Activated B cell treated with CpG ODN at 0.5 μM for 24 hours (primary cell): ENCODE measurements at regions not wholly inside any gene's neighbourhood (a gene's known extent, or its start where the extent isn't known, plus 50 kb on each side); places are given as distances from the start of the nearest gene placed in this dataset.
"Not testable (repeated sequence)": the region's sequence is repeated elsewhere in the genome, so short reads cannot be mapped to it uniquely, and the experiment has no call there.

Source experiments
- ATAC-seq: fragments of 200-7000 bp; cut with Tn5 transposase; one replicate; pipeline ENCODE4 v1.10.0; 2021; ENCODE audit warnings: low read depth, mild to moderate bottlenecking, moderate library complexity
- CTCF ChIA-PET: fragments of 350-600 bp; sonication (Branson Sonifier 250); formaldehyde crosslinking; loops from one replicate; lab custom pipeline; 2021; ENCODE audit warnings: antibody characterized with exemption; lab: Charles Lee
- POLR2A ChIA-PET: fragments of 350-600 bp; sonication (Branson Sonifier 250); formaldehyde crosslinking; loops from one replicate; lab custom pipeline; 2021; ENCODE audit warnings: antibody characterized with exemption; lab: Charles Lee
- DNase-seq: peaks from one replicate; pipeline ENCODE4 v3.0.0; 2022
- H3K27ac Mint-ChIP-seq: one replicate; pipeline ENCODE4 v1.8.0; 2020; ENCODE audit warnings: mixed read lengths
- H3K27me3 Mint-ChIP-seq: one replicate; pipeline ENCODE4 v1.8.0; 2021; ENCODE audit warnings: mixed read lengths
- H3K36me3 Mint-ChIP-seq: one replicate; pipeline ENCODE4 v1.8.0; 2021; ENCODE audit warnings: low read depth, mixed read lengths
- H3K4me1 Mint-ChIP-seq: one replicate; pipeline ENCODE4 v1.8.0; 2021; ENCODE audit warnings: mixed read lengths
- H3K4me3 Mint-ChIP-seq: one replicate; pipeline ENCODE4 v1.8.0; 2020; ENCODE audit warnings: mild to moderate bottlenecking, mixed read lengths
- H3K9me3 Mint-ChIP-seq: one replicate; pipeline ENCODE4 v1.8.0; 2020; ENCODE audit warnings: mixed read lengths
- intact Hi-C: fragments of 100-400 bp; cut with micrococcal nuclease; formaldehyde crosslinking; loops from one replicate; pipeline ENCODE4 v1.15.1; 2024
- TF ChIP-seq, protein P1 (sequence below): fragments of 200-600 bp; IDR thresholded peaks from one replicate; pipeline ENCODE4 v1.8.0; 2022; ENCODE audit warnings: antibody characterized with exemption, mild to moderate bottlenecking

DNA sequence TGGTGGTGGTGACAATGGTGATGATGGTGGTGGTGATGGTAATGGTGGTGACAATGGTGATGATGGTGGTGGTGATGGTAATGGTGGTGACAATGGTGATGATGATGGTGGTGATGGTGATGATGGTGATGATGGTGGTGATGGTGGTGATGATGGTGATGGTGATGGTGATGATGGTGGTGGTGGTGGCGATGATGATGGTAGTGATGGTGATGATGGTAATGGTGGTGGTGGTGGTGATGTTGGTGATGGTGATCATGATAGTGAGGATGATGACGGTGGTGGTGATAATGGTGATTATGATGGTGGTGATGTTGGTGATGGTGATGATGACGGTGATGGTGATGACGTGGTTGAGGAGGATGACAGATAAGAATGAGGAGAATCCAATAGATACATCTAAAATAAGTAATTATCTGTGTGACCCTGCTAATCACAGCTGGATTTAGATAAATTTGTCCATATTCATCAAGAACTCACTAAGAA, 170.7 kb upstream of the SFSWAP start:
- DNase-seq: no peak
- intact Hi-C loops: no loop called here
- Mint-ChIP-seq H3K27ac (no peak overlapping the region), H3K4me3 (no peak overlapping the region), H3K4me1 (no peaks in the 10 kb centered on the region), H3K36me3 (no peaks in the 10 kb centered on the region), H3K27me3 (peaks cover 3% of the 10 kb centered on the region), H3K9me3 (no peaks in the 10 kb centered on the region)
- no peak for ATAC-seq
- CTCF ChIA-PET: no interaction called here
- POLR2A ChIA-PET: no interaction called here
- TF ChIP-seq, protein P1, sequence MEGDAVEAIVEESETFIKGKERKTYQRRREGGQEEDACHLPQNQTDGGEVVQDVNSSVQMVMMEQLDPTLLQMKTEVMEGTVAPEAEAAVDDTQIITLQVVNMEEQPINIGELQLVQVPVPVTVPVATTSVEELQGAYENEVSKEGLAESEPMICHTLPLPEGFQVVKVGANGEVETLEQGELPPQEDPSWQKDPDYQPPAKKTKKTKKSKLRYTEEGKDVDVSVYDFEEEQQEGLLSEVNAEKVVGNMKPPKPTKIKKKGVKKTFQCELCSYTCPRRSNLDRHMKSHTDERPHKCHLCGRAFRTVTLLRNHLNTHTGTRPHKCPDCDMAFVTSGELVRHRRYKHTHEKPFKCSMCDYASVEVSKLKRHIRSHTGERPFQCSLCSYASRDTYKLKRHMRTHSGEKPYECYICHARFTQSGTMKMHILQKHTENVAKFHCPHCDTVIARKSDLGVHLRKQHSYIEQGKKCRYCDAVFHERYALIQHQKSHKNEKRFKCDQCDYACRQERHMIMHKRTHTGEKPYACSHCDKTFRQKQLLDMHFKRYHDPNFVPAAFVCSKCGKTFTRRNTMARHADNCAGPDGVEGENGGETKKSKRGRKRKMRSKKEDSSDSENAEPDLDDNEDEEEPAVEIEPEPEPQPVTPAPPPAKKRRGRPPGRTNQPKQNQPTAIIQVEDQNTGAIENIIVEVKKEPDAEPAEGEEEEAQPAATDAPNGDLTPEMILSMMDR: no peak

DNA sequence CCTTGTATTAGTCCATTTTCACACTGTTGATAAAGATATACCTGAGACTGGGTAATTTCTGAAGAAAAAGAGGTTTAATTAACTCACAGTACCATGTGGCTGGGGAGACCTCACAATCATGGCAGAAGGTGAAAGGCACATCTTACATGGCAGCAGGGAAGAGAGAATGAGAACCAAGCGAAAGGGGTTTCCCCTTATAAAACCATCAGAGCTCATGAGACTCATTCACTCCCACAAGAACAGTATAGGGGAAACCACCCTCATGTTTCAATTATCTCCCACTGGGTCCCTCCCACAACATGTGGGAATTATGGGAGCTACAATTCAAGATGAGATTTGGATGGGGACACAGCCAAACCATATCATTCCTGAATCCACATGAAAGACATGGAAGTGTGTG, 169.4 kb upstream of the SFSWAP start:
- H3K36me3 Mint-ChIP-seq, H3K9me3 Mint-ChIP-seq, intact Hi-C loops, CTCF ChIA-PET, ATAC-seq, DNase-seq, H3K27ac Mint-ChIP-seq, H3K4me3 Mint-ChIP-seq, H3K27me3 Mint-ChIP-seq, POLR2A ChIA-PET, H3K4me1 Mint-ChIP-seq: not testable (repeated sequence)

DNA sequence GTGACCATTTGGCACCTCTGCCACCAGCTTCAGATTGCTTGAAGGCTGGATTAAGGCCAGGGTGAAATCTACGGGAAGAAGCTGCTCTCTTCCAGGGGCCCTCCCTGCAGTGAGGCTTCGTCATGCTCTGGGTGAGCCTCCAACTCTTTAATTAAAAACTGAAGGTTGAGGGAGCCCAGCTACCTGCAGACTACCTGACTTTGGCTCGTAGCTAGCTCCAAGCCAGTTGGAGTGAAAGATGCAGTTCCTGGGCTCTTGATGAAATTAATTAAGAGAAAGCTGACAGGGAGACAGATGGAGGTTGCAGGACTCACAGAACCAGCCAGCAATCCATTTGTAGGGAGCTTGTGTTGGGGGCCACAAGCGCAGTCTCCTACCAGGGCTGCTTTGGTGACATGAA, 168.5 kb upstream of the SFSWAP start:
- H3K9me3 Mint-ChIP-seq: no peaks in the 10 kb centered on the region
- H3K4me3 Mint-ChIP-seq: no peak overlapping the region
- ATAC-seq (no peak), DNase-seq (no peak)
- ChIA-PET POLR2A (no interaction called here), CTCF (no interaction called here)
- peaks cover 6% of the 10 kb centered on the region for H3K27me3 Mint-ChIP-seq
- TF ChIP-seq, protein P1: no peak
- intact Hi-C loops: no loop called here
- H3K36me3 Mint-ChIP-seq: no peaks in the 10 kb centered on the region
- no peak overlapping the region for H3K27ac Mint-ChIP-seq
- H3K4me1 Mint-ChIP-seq: no peaks in the 10 kb centered on the region

DNA sequence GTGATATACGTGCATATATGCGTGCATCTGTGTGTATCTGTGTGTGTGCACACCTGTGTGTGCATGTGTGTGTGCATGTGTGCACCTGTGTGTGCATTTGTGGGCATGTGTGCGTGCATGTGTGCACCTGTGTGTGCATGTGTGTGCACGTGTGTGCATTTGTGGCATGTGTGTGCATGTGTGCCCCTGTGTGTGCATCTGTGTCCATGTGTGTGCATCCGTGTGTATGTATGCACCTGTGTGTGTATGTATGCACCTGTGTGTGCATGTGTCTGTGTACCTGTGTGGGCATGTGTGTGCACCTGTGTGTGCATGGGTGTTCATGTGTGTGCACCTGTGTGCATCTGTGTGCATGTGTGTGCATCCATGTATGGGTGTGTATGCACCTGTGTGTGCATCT, 167.8 kb upstream of the SFSWAP start:
- intact Hi-C loops: no loop called here
- ATAC-seq: no peak
- no peak for DNase-seq
- Mint-ChIP-seq H3K36me3 (no peaks in the 10 kb centered on the region), H3K27ac (no peak overlapping the region), H3K4me3 (no peak overlapping the region), H3K27me3 (peaks cover 6% of the 10 kb centered on the region), H3K4me1 (no peaks in the 10 kb centered on the region), H3K9me3 (no peaks in the 10 kb centered on the region)
- ChIA-PET POLR2A (no interaction called here), CTCF (no interaction called here)
- TF ChIP-seq, protein P1: no peak

DNA sequence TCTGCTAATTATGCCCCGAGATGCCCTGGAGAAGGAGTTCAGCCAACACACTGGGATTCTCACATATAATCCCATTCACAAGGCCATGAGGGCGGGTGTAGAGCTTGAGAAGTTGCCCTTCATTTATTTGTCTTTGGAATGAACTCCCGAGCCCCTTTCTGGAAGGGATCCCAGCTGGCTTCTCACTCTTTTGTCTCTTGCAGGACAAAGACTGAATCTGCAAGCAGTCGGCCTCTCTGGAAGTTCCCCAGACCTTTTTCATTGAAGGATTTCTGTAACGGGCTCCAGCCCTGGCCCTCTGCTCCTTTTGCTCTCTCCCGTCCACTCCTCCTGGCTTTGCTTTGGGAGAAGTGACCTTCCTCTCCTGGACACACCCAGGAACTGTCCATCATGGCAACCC, 163.3 kb upstream of the SFSWAP start:
- TF ChIP-seq, protein P1: no peak
- no peak for DNase-seq
- no peak overlapping the region for H3K4me3 Mint-ChIP-seq
- intact Hi-C loops: no loop called here
- CTCF ChIA-PET: no interaction called here
- no peak for ATAC-seq
- POLR2A ChIA-PET: no interaction called here
- no peaks in the 10 kb centered on the region for H3K9me3 Mint-ChIP-seq
- no peak overlapping the region for H3K27ac Mint-ChIP-seq
- H3K36me3 Mint-ChIP-seq: no peaks in the 10 kb centered on the region
- H3K4me1 Mint-ChIP-seq: no peaks in the 10 kb centered on the region
- H3K27me3 Mint-ChIP-seq: peaks cover 11% of the 10 kb centered on the region

DNA sequence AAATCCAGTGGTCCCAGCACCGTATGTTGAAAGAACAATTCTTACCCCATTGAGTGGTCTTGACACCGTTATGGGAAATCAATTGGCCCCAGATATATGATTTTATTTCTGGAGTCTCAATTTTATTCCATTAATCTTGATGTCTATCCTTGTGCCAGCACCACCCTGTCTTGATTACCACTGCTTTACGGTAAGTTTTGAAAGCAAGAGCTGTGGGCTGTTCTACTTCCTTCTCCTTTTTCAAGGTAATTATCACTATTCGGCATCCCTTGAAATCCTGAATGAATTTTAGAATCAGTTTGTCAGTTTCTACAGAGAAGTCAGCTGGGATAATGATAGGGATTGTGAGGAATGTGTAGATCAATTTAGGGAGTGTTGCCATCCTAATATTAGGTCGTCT, 160.8 kb upstream of the SFSWAP start:
- H3K4me3 Mint-ChIP-seq: no peak overlapping the region
- CTCF ChIA-PET: no interaction called here
- peaks cover 9% of the 10 kb centered on the region for H3K27me3 Mint-ChIP-seq
- no peak overlapping the region for H3K27ac Mint-ChIP-seq
- POLR2A ChIA-PET: no interaction called here
- no peaks in the 10 kb centered on the region for H3K4me1 Mint-ChIP-seq
- H3K9me3 Mint-ChIP-seq: no peaks in the 10 kb centered on the region
- ATAC-seq (no peak), DNase-seq (no peak)
- TF ChIP-seq, protein P1: no peak
- intact Hi-C loops: no loop called here
- no peaks in the 10 kb centered on the region for H3K36me3 Mint-ChIP-seq
